Thoracic aorta (tissue), 2 donors: ENCODE measurements at regions not wholly inside any gene's neighbourhood (a gene's known extent, or its start where the extent isn't known, plus 50 kb on each side); places are given as distances from the start of the nearest gene placed in this dataset.

Source experiments
- ATAC-seq: fragments of 150-250 bp; one replicate; pipeline ENCODE4 v1.8.0; 2017; ENCODE audit warnings: low read depth; ENCODE audit not compliant: insufficient number of reproducible peaks, low FRiP score
- DNase-seq: peaks from one replicate; pipeline ENCODE4 v3.0.0-alpha.2; 2020; ENCODE audit warnings: low spot score
- H3K27ac ChIP-seq, 2 donors: fragments of 200-600 bp; sonication (generic); 1 replicate in 1 of 2; 2 replicates in 1 of 2; pipeline ENCODE4 v1.5.1; 2016; ENCODE audit warnings: mild to moderate bottlenecking in 2 of 2, moderate library complexity in 2 of 2
- H3K27me3 ChIP-seq: fragments of 200-600 bp; sonication (generic); replicated peaks from 2 replicates; pipeline ENCODE4 v1.6.0; 2016; ENCODE audit warnings: mild to moderate bottlenecking; ENCODE audit not compliant: insufficient read depth
- H3K36me3 ChIP-seq: fragments of 200-600 bp; sonication (generic); one replicate; pipeline ENCODE4 v1.5.1; 2016
- H3K4me1 ChIP-seq, 2 donors: fragments of 200-600 bp; sonication (generic); 1 replicate in 1 of 2; 2 replicates in 1 of 2; pipeline versions ENCODE4 v1.5.1 to v1.6.0; 2016; ENCODE audit warnings: low read depth in 2 of 2, mild to moderate bottlenecking in 1 of 2; ENCODE audit not compliant: control insufficient read depth in 1 of 2
- H3K4me3 ChIP-seq: fragments of 200-600 bp; sonication (generic); 2 replicates; pipeline ENCODE4 v1.5.1; 2016; ENCODE audit warnings: mild to moderate bottlenecking
- H3K9me3 ChIP-seq: fragments of 200-600 bp; sonication (generic); 2 replicates; pipeline ENCODE4 v1.5.1; 2016
- TF ChIP-seq, protein P1 (sequence below): fragments of 200-600 bp; sonication (generic); IDR thresholded peaks from one replicate; pipeline ENCODE4 v1.5.1; 2019; ENCODE audit warnings: antibody characterized with exemption

DNA sequence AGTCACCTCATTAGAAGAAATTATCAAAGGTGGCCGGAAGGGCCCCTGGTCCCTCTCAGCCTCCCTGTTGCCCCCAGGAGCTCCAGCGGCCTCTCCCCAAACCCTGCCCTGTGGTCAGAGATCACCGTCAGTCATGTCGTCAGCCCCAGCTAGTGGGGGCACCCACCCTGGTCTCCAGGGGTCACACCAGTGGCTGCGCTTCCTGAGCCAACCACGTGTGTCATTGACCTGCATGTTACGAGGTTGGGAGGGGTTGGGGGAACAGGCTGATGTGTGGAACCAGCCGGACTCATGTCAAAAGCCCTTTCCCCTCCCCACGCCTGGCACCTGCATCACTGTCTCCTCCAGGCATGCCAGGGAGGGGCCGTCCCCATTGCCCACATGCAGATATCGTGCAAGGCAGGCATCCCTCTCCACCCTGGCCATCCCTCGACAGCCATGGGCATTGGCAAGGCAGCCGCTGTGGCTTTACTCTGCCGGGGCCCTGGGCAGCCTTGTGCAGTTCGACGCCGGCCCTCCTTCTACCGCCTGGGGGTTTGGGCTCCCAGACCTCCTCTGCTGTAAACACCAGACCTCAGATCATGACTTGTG, 128.7 kb downstream of the CRYAA start:
- Histone ChIP-seq H3K27me3 (no peaks in the 10 kb centered on the region), H3K4me3 (no peak overlapping the region), H3K27ac (no peak overlapping the region), H3K36me3 (no peaks in the 10 kb centered on the region), H3K9me3 (peaks cover 6% of the 10 kb centered on the region), H3K4me1 (no peaks in the 10 kb centered on the region)
- DNase-seq (no peak), ATAC-seq (no peak)
- TF ChIP-seq, protein P1, sequence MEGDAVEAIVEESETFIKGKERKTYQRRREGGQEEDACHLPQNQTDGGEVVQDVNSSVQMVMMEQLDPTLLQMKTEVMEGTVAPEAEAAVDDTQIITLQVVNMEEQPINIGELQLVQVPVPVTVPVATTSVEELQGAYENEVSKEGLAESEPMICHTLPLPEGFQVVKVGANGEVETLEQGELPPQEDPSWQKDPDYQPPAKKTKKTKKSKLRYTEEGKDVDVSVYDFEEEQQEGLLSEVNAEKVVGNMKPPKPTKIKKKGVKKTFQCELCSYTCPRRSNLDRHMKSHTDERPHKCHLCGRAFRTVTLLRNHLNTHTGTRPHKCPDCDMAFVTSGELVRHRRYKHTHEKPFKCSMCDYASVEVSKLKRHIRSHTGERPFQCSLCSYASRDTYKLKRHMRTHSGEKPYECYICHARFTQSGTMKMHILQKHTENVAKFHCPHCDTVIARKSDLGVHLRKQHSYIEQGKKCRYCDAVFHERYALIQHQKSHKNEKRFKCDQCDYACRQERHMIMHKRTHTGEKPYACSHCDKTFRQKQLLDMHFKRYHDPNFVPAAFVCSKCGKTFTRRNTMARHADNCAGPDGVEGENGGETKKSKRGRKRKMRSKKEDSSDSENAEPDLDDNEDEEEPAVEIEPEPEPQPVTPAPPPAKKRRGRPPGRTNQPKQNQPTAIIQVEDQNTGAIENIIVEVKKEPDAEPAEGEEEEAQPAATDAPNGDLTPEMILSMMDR = no peak

DNA sequence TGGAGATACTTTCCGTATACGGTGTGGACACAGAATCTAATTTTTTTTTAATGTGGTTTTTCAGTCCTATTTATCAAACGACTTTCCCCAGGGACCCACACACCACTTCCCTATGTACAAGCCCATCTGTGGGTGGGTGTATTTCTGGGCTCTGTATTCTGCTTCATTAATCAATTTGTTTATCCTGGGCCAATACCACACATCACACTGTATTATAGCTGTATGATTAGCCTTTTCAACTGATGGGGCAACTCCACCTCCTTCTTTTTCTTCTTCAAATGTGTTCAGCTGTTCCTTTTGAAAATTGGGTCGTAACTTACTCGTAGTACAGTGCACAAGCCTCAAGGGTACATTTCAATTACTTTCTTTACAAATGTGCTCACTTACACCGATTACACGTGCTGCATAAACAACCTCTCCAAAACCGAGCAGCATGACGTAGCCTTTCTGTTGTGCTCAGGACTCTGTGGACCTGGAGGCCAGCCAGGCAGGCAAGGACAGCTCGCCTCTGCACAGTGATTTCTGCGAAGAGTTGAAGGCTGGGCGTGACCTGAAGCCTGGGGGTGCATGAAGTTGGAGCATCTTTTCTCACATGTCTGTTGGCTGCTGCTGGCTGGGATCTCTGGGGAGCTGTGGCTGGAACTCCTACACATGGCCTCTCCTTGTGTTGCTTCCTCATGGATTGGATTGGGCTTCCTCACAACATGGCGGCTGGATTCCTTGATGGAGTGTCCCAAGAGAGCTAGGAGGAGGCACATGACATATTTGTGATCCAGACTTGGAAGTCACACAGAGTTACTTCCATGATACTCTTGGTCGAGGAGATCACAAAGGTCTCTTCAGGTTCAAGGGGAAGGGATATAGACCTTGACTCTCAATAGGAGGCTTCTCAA, 126.5 kb downstream of the CRYAA start:
- Histone ChIP-seq H3K4me1 (no peaks in the 10 kb centered on the region), H3K27ac (no peak overlapping the region), H3K9me3 (peaks cover 6% of the 10 kb centered on the region), H3K4me3 (no peak overlapping the region), H3K36me3 (no peaks in the 10 kb centered on the region), H3K27me3 (no peaks in the 10 kb centered on the region)
- DNase-seq (no peak), ATAC-seq (no peak)
- TF ChIP-seq, protein P1 = no peak

DNA sequence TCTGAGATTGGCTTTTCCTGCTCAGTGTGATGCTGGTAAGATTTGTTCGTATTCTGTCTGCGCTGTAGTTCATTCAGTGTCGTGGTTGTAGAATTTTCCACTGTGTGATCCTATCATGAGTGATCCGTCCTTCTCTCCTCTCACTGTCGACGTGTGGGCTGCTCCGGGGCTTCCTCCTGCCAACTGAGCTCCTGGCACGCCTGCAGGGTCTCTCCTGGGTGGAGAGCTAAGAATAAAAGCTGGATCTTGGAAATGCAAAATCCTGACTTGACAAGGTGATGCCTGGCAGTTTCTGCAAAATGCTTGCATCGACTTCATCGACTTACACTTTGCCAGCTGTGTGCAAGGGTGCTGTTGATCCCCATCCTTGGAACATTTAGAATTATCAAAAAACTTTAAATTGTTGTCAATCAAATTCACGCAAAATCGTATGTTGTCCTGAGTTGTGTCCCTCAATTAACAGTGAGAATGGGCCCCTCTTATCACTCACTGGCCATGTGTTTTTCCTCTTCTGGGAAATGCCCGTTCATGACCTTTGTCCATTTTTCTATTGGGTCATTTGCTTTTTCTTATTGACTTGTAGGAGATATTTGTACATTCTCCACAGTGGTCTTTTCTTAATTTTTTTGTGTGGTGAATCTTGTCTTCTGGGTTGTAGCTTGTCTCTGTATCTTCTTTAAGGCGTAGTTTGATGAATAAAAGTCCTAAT, 125.5 kb downstream of the CRYAA start:
- ATAC-seq (no peak), DNase-seq (no peak)
- TF ChIP-seq, protein P1 = no peak
- no peaks in the 10 kb centered on the region for H3K36me3 ChIP-seq
- H3K27ac ChIP-seq = no peak overlapping the region
- H3K4me1 ChIP-seq = no peaks in the 10 kb centered on the region
- peaks cover 6% of the 10 kb centered on the region for H3K9me3 ChIP-seq
- H3K27me3 ChIP-seq = no peaks in the 10 kb centered on the region
- no peak overlapping the region for H3K4me3 ChIP-seq

DNA sequence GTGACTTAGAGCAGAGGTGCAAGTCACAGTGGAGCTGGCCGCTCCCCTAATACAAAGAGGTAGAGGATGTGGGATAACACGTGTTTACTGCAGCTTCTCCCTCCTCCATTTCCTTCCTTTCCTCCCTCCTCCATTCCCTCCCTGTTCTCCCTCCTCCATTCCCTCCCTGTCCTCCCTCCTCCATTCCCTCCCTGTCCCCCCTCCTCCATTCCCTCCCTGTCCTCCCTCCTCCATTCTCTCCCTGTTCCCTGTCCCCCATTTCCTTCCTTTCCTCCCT, 124.0 kb downstream of the CRYAA start:
- H3K4me1 ChIP-seq = no peaks in the 10 kb centered on the region
- TF ChIP-seq, protein P1 = no peak
- no peak overlapping the region for H3K27ac ChIP-seq
- no peak for DNase-seq
- ATAC-seq = no peak
- no peaks in the 10 kb centered on the region for H3K27me3 ChIP-seq
- peaks cover 6% of the 10 kb centered on the region for H3K9me3 ChIP-seq
- no peaks in the 10 kb centered on the region for H3K36me3 ChIP-seq
- H3K4me3 ChIP-seq = no peak overlapping the region
